HUES6 (cell line): ENCODE measurements at regions not wholly inside any gene's neighbourhood (a gene's known extent, or its start where the extent isn't known, plus 50 kb on each side); places are given as distances from the start of the nearest gene placed in this dataset.
"Not testable (repeated sequence)": the region's sequence is repeated elsewhere in the genome, so short reads cannot be mapped to it uniquely, and the experiment has no call there.

Source experiments
- H3K27ac ChIP-seq: 2 replicates; pipeline ENCODE4 v1.7.0; 2013; ENCODE audit warnings: low read depth, mild to moderate bottlenecking, low read length, inconsistent platforms
- H3K27me3 ChIP-seq: 2 replicates; pipeline ENCODE4 v1.6.1; 2013; ENCODE audit warnings: low read length; ENCODE audit not compliant: control insufficient read depth, insufficient read depth
- H3K36me3 ChIP-seq: 2 replicates; pipeline ENCODE4 v1.6.1; 2013; ENCODE audit warnings: low read length; ENCODE audit not compliant: control insufficient read depth, insufficient read depth
- H3K4me1 ChIP-seq: 2 replicates; pipeline ENCODE4 v1.6.1; 2013; ENCODE audit warnings: low read length; ENCODE audit not compliant: control insufficient read depth, insufficient read depth
- H3K4me3 ChIP-seq: 2 replicates; pipeline ENCODE4 v1.5.1; 2013; ENCODE audit warnings: low read depth, low read length
- H3K9ac ChIP-seq: one replicate; pipeline ENCODE4 v1.6.1; 2013; ENCODE audit warnings: mild to moderate bottlenecking, low read length
- H3K9me3 ChIP-seq: 2 replicates; pipeline ENCODE4 v1.6.1; 2013; ENCODE audit warnings: low read depth, low read length; ENCODE audit not compliant: control insufficient read depth, insufficient read depth

DNA sequence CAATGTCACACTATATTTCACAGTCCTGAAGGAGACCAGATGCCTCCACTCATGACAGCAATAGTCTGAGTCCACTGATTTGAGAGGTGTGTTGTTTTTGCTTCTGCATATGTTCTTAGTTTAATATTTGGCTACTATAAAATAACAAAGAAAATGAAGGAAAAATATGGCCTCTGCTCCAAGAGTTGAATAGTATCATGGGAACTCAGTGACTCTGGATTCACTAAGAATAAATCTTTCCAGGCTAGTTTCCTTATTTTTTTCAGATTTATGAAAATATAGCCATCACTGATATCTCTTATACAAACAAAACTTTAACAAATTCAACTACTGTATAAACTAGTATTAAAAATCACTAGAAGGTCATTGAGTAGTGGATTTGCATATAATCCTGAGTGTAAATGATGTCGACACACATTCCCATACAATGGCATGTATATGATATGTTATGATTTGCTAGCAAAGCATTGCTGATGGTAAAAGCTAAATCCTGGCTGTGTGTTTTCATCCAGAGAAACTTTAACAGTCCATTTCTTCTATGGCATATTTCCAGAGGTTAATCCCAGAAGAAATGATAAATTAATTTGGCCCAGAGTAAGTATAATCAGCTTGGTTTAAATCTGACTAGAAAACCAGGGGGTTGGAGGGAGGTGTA, 66.0 kb upstream of the VIPR2 start:
- no peaks in the 10 kb centered on the region; the same call in 1 of the 2 replicates for H3K27me3 ChIP-seq
- no peak overlapping the region for H3K27ac ChIP-seq
- H3K4me1 ChIP-seq: no peaks in the 10 kb centered on the region
- H3K4me3 ChIP-seq: no peak overlapping the region
- no peak overlapping the region for H3K9ac ChIP-seq
- peaks cover 39% of the 10 kb centered on the region; the same call in 1 of the 2 replicates for H3K9me3 ChIP-seq
- H3K36me3 ChIP-seq: no peaks in the 10 kb centered on the region

DNA sequence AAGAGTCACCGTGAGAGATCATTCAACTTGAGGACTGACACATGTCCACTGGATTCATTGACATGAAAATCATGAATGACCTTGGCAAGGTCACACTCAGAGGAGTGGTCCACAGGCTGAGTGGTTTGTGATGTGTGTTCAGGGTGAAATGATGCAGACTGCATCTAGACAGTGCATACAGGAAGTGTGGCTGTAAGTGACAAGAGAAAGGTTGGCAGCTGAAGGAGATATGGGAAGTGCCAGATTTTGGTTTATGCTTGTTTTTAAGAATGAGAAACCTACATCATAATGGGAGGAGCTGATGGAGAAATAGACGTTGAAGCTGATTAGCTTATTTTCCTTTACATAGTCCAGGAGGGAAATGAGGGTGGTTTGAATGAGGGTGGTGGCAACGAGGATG, 64.8 kb upstream of the VIPR2 start:
- no peaks in the 10 kb centered on the region for H3K36me3 ChIP-seq
- H3K4me1 ChIP-seq: no peaks in the 10 kb centered on the region
- peaks cover 45% of the 10 kb centered on the region; the same call in 1 of the 2 replicates for H3K9me3 ChIP-seq
- H3K9ac ChIP-seq: no peak overlapping the region
- no peaks in the 10 kb centered on the region; the same call in 1 of the 2 replicates for H3K27me3 ChIP-seq
- no peak overlapping the region for H3K4me3 ChIP-seq
- no peak overlapping the region for H3K27ac ChIP-seq

- Histone ChIP-seq H3K9ac (no peak overlapping the region), H3K36me3 (no peaks in the 10 kb centered on the region), H3K9me3 (peaks cover 51% of the 10 kb centered on the region; the same call in 1 of the 2 replicates), H3K27me3 (no peaks in the 10 kb centered on the region; the same call in 1 of the 2 replicates), H3K4me3 (no peak overlapping the region), H3K27ac (no peak overlapping the region), H3K4me1 (no peaks in the 10 kb centered on the region)
These were observed 63.3 kb upstream of the VIPR2 start for GRCh38 chr7:159207951-159208350.

DNA sequence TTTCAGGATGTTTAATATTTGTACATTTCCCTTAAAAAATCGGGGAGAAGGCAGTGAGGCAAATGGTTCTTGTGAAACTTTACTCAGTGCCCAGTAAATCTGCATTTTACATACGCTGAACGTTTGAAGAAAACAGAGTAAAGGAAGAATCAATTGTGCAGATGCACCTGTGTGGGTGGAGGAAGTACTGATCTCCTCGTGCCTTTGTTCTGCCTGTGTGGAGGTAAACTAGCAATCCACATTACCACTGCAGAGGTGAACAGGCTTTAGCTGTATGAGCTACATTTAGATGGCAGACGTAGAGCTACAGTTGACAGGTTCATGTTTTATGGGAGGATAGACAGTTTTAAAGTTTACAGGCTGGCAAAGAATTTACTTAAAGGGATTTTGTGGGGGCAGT, 62.7 kb upstream of the VIPR2 start:
- H3K27me3 ChIP-seq: no peaks in the 10 kb centered on the region; the same call in 1 of the 2 replicates
- no peaks in the 10 kb centered on the region for H3K36me3 ChIP-seq
- no peaks in the 10 kb centered on the region for H3K4me1 ChIP-seq
- no peak overlapping the region for H3K4me3 ChIP-seq
- H3K9ac ChIP-seq: no peak overlapping the region
- H3K9me3 ChIP-seq: peaks cover 52% of the 10 kb centered on the region; the same call in 1 of the 2 replicates
- H3K27ac ChIP-seq: no peak overlapping the region

- Histone ChIP-seq H3K36me3 (no peaks in the 10 kb centered on the region), H3K4me1 (no peaks in the 10 kb centered on the region), H3K9me3 (peaks cover 53% of the 10 kb centered on the region; the same call in 1 of the 2 replicates), H3K9ac (no peak overlapping the region), H3K27me3 (no peaks in the 10 kb centered on the region; the same call in 1 of the 2 replicates), H3K4me3 (no peak overlapping the region), H3K27ac (no peak overlapping the region)
These were observed 61.2 kb upstream of the VIPR2 start for GRCh38 chr7:159205833-159206232.

GRCh38 chr7:159204664-159205063, 60.0 kb upstream of the VIPR2 start:
- H3K9me3 ChIP-seq: peaks cover 54% of the 10 kb centered on the region; the same call in 1 of the 2 replicates
- no peak overlapping the region for H3K27ac ChIP-seq
- no peak overlapping the region for H3K9ac ChIP-seq
- H3K4me1 ChIP-seq: no peaks in the 10 kb centered on the region
- H3K27me3 ChIP-seq: no peaks in the 10 kb centered on the region; the same call in 1 of the 2 replicates
- H3K4me3 ChIP-seq: no peak overlapping the region
- no peaks in the 10 kb centered on the region for H3K36me3 ChIP-seq

DNA sequence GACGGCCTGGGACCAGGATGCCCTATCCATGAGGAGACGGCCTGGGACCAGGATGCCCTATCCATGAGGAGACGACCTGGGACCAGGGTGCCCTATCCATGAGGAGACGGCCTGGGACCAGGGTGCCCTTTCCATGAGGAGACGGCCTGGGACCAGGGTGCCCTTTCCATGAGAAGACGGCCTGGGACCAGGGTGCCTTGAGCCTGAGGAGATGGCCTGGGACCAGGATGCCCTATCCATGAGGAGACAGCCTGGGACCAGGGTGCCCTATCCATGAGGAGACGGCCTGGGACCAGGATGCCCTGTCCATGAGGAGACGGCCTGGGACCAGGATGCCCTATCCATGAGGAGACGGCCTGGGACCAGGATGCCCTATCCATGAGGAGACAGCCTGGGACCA, 58.6 kb upstream of the VIPR2 start:
- not testable (repeated sequence) for H3K27me3 ChIP-seq, H3K27ac ChIP-seq, H3K4me3 ChIP-seq, H3K9ac ChIP-seq, H3K4me1 ChIP-seq, H3K36me3 ChIP-seq
- peaks cover 46% of the 10 kb centered on the region; the same call in 1 of the 2 replicates for H3K9me3 ChIP-seq

GRCh38 chr7:159201722-159202330, 57.2 kb upstream of the VIPR2 start:
- H3K27me3 ChIP-seq: no peaks in the 10 kb centered on the region; the same call in 1 of the 2 replicates
- H3K9me3 ChIP-seq: peaks cover 44% of the 10 kb centered on the region; the same call in 1 of the 2 replicates
- H3K4me1 ChIP-seq: peaks cover 8% of the 10 kb centered on the region; the same call in 1 of the 2 replicates
- H3K27ac ChIP-seq: no peak overlapping the region
- H3K36me3 ChIP-seq: no peaks in the 10 kb centered on the region
- no peak overlapping the region for H3K4me3 ChIP-seq
- no peak overlapping the region for H3K9ac ChIP-seq

DNA sequence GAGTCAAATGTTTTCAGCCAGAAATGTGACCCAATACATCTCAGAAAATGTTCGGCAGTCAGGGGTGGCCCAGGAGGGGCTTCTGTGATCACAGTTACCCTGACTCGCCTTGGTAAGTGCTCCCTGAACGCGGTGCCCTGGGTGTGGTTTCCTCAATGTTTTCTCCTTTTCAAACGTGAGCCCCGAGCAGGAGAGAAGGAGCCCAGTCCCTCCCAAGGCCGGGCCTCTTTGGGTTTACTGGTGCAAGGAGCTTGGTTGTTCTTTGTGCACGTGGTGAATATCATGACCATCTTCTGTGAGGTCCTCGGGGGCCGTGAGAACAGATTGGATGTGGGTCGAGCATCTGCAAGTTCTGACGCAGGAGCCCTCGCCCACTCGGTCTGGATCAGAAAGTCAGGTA, 55.8 kb upstream of the VIPR2 start:
- no peak overlapping the region for H3K9ac ChIP-seq

GRCh38 chr7:159198016-159198724, 53.5 kb upstream of the VIPR2 start:
- peaks cover 26% of the 10 kb centered on the region; the same call in 1 of the 2 replicates for H3K9me3 ChIP-seq
- no peaks in the 10 kb centered on the region for H3K36me3 ChIP-seq
- H3K4me1 ChIP-seq: peaks cover 8% of the 10 kb centered on the region; the same call in 1 of the 2 replicates
- H3K27ac ChIP-seq: no peak overlapping the region
- no peak overlapping the region for H3K9ac ChIP-seq
- H3K27me3 ChIP-seq: no peaks in the 10 kb centered on the region
- no peak overlapping the region for H3K4me3 ChIP-seq

More for the DNA sequence above, 55.8 kb upstream of the VIPR2 start:
- H3K36me3 ChIP-seq: no peaks in the 10 kb centered on the region
- peaks cover 8% of the 10 kb centered on the region; the same call in 1 of the 2 replicates for H3K4me1 ChIP-seq
- peaks cover 39% of the 10 kb centered on the region; the same call in 1 of the 2 replicates for H3K9me3 ChIP-seq
- H3K27ac ChIP-seq: no peak overlapping the region
- no peaks in the 10 kb centered on the region for H3K27me3 ChIP-seq
- no peak overlapping the region for H3K4me3 ChIP-seq
